A673 (cell line): ENCODE measurements at regions not wholly inside any gene's neighbourhood (a gene's known extent, or its start where the extent isn't known, plus 50 kb on each side); places are given as distances from the start of the nearest gene placed in this dataset.

Source experiments
- BruUV-seq: library from RNA; stranded (reverse); fragments of 400-500 nt; replicated peaks from 2 replicates; lab custom pipeline; 2021; lab: Mats Ljungman, UMichigan
- CTCF ChIA-PET: fragments of 300-600 bp; sonication (Branson Sonifier 250); formaldehyde crosslinking; loops from one replicate; lab custom pipeline; 2022; ENCODE audit warnings: antibody characterized with exemption; lab: Charles Lee
- POLR2A ChIA-PET: fragments of 300-600 bp; sonication (Branson Sonifier 250); formaldehyde crosslinking; loops from one replicate; lab custom pipeline; 2022; ENCODE audit warnings: antibody characterized with exemption; ENCODE audit not compliant: low non-redundant PET; lab: Charles Lee
- DNase-seq: peaks from one replicate; pipeline ENCODE4 v3.0.0-alpha.2; 2015; ENCODE audit warnings: low spot score
- H3K27ac ChIP-seq: fragments of 200-600 bp; sonication (generic); 2 replicates; pipeline ENCODE4 v1.5.1; 2016; ENCODE audit warnings: mixed run types, low read depth, mild to moderate bottlenecking, mixed read lengths, antibody characterized with exemption, low read length; ENCODE audit not compliant: poor library complexity, severe bottlenecking
- H3K27me3 ChIP-seq: fragments of 200-600 bp; sonication (generic); replicated peaks from 2 replicates; pipeline ENCODE4 v1.6.1; 2017; ENCODE audit warnings: mixed run types, low read depth, mild to moderate bottlenecking, mixed read lengths, antibody characterized with exemption, low read length; ENCODE audit not compliant: insufficient read depth, poor library complexity
- H3K36me3 ChIP-seq: fragments of 200-600 bp; sonication (generic); 2 replicates; pipeline ENCODE4 v1.6.1; 2016; ENCODE audit warnings: mixed run types, mild to moderate bottlenecking, mixed read lengths, antibody characterized with exemption, low read length; ENCODE audit not compliant: insufficient read depth, poor library complexity, severe bottlenecking
- H3K4me1 ChIP-seq: fragments of 200-600 bp; sonication (generic); 2 replicates; pipeline ENCODE4 v1.6.1; 2017; ENCODE audit warnings: mixed run types, mild to moderate bottlenecking, mixed read lengths, antibody characterized with exemption, low read length; ENCODE audit not compliant: insufficient read depth, poor library complexity, severe bottlenecking
- H3K4me3 ChIP-seq: fragments of 200-600 bp; sonication (generic); 2 replicates; pipeline ENCODE4 v1.5.1; 2016; ENCODE audit warnings: low read depth, mixed run types, mild to moderate bottlenecking, mixed read lengths, low read length; ENCODE audit not compliant: poor library complexity, severe bottlenecking
- H3K9me3 ChIP-seq: fragments of 200-600 bp; sonication (generic); 2 replicates; pipeline ENCODE4 v1.6.1; 2016; ENCODE audit warnings: mixed run types, low read depth, mild to moderate bottlenecking, mixed read lengths, antibody characterized with exemption, low read length; ENCODE audit not compliant: poor library complexity, severe bottlenecking
- CTCF ChIP-seq: fragments of 300-800, 200-600 bp; sonication (generic); conservative IDR thresholded peaks from 2 replicates; pipeline ENCODE4 v1.5.1; 2017; ENCODE audit warnings: low read depth, mild to moderate bottlenecking, antibody characterized with exemption, low read length, moderate library complexity, mixed read lengths
- EZH2 ChIP-seq: fragments of 200-600 bp; sonication (generic); IDR thresholded peaks from 2 replicates; pipeline ENCODE4 v1.6.1; 2017; ENCODE audit warnings: borderline replicate concordance, low read depth, mild to moderate bottlenecking, mixed read lengths, antibody characterized with exemption, low read length; ENCODE audit not compliant: poor library complexity, severe bottlenecking
- intact Hi-C: fragments of 100-400 bp; cut with micrococcal nuclease; formaldehyde crosslinking; loops from one replicate; pipeline ENCODE4 v1.10.0; 2022; ENCODE audit not compliant: unreplicated experiment

- intact Hi-C loops, result no loop called here
- BruUV-seq, result no TSS peak
- no peak overlapping the region for H3K4me3 ChIP-seq
- H3K9me3 ChIP-seq, result no peaks in the 10 kb centered on the region
- H3K4me1 ChIP-seq, result no peaks in the 10 kb centered on the region
- no peak for TF ChIP-seq EZH2
- no peak for TF ChIP-seq CTCF
- ChIA-PET POLR2A (no interaction called here), CTCF (no interaction called here)
- H3K36me3 ChIP-seq, result no peaks in the 10 kb centered on the region
- DNase-seq, result no peak
- H3K27me3 ChIP-seq, result no peaks in the 10 kb centered on the region
- H3K27ac ChIP-seq, result no peak overlapping the region
These were observed 94.4 kb downstream of the RHOB start for GRCh38 chr2:20541294-20541640.

GRCh38 chr2:20541651-20542050, 94.8 kb downstream of the RHOB start:
- Histone ChIP-seq H3K36me3 (no peaks in the 10 kb centered on the region), H3K4me3 (no peak overlapping the region), H3K27me3 (no peaks in the 10 kb centered on the region), H3K4me1 (no peaks in the 10 kb centered on the region), H3K27ac (no peak overlapping the region), H3K9me3 (no peaks in the 10 kb centered on the region)
- CTCF ChIA-PET, result no interaction called here
- BruUV-seq, result no TSS peak
- no peak for TF ChIP-seq EZH2
- TF ChIP-seq CTCF, result no peak
- intact Hi-C loops, result no loop called here
- POLR2A ChIA-PET, result no interaction called here
- no peak for DNase-seq

GRCh38 chr2:20542269-20542668, 95.4 kb downstream of the RHOB start:
- Histone ChIP-seq H3K9me3 (no peaks in the 10 kb centered on the region), H3K36me3 (no peaks in the 10 kb centered on the region), H3K4me1 (no peaks in the 10 kb centered on the region), H3K27ac (no peak overlapping the region), H3K27me3 (no peaks in the 10 kb centered on the region), H3K4me3 (no peak overlapping the region)
- intact Hi-C loops, result no loop called here
- CTCF ChIA-PET, result no interaction called here
- POLR2A ChIA-PET, result no interaction called here
- no peak for DNase-seq
- TF ChIP-seq CTCF (no peak), EZH2 (no peak)
- BruUV-seq, result no TSS peak
